ENCODE measurements at regions not wholly inside any gene's neighbourhood (a gene's known extent, or its start where the extent isn't known, plus 50 kb on each side); places are given as distances from the start of the nearest gene placed in this dataset.

DNA sequence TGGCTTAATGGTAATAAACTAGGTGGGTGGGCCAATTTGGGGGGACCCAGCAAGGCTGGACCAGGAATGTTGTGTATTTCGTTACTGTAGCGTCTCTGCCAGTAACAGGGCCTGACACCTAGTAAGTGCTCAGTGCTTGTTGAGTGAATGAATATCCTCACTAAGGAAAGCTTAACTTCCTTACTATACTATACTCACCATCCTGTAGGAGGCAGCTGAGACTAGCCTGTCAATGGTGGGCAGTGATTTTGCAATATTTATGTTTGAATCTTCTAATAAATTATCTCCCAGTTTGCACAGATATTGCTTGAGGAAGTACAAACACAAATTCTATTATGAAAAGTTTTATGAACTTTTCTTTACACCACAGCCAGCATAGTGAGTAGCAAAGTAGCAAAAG, 370.7 kb upstream of the SYT4 start:
- no peak overlapping the region for H3K4me3 ChIP-seq (ENCODE audit: control extremely low read depth in 1 of 5, extremely low read depth in 1 of 5, insufficient read depth in 1 of 5, low read depth in 2 of 5, low read length in 4 of 5)
- no peak overlapping the region for H3K4me3 Mint-ChIP-seq
- TF ChIP-seq, protein P1, sequence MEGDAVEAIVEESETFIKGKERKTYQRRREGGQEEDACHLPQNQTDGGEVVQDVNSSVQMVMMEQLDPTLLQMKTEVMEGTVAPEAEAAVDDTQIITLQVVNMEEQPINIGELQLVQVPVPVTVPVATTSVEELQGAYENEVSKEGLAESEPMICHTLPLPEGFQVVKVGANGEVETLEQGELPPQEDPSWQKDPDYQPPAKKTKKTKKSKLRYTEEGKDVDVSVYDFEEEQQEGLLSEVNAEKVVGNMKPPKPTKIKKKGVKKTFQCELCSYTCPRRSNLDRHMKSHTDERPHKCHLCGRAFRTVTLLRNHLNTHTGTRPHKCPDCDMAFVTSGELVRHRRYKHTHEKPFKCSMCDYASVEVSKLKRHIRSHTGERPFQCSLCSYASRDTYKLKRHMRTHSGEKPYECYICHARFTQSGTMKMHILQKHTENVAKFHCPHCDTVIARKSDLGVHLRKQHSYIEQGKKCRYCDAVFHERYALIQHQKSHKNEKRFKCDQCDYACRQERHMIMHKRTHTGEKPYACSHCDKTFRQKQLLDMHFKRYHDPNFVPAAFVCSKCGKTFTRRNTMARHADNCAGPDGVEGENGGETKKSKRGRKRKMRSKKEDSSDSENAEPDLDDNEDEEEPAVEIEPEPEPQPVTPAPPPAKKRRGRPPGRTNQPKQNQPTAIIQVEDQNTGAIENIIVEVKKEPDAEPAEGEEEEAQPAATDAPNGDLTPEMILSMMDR (IDR thresholded peaks at IDR 0.05) = no peak
- no peaks in the 10 kb centered on the region for H3K79me2 ChIP-seq (ENCODE audit: control insufficient read depth, insufficient read depth, low read length)
- no peaks in the 10 kb centered on the region for H3K27me3 ChIP-seq (replicated peaks in 1 of 4; ENCODE audit: control extremely low read depth in 1 of 4, control insufficient read depth in 3 of 4, insufficient read depth in 4 of 4, low read length in 3 of 4)
- H4K20me1 ChIP-seq (ENCODE audit: control insufficient read depth, insufficient read depth, low read length, poor library complexity, severe bottlenecking) = no peaks in the 10 kb centered on the region
- no peaks in the 10 kb centered on the region for H3K36me3 ChIP-seq (replicated peaks in 1 of 2; ENCODE audit: control extremely low read depth in 1 of 2, control insufficient read depth in 1 of 2, extremely low read depth in 1 of 2, insufficient read depth in 2 of 2, low read length in 1 of 2)
- H3K4me1 ChIP-seq (ENCODE audit: control insufficient read depth in 2 of 2, insufficient read depth in 2 of 2, low read length in 2 of 2) = no peaks in the 10 kb centered on the region
- no CpG with 5 or more reads among the region's 2 CpGs for WGBS (ENCODE audit: insufficient coverage)
- no peak overlapping the region for H3K9ac ChIP-seq (ENCODE audit: low read length)
- no peak overlapping the region for H3K27ac ChIP-seq (ENCODE audit: low read length in 2 of 2)
- ChIA-PET CTCF (no interaction called here), POLR2A (no interaction called here)
- DNase-seq (no peak), ATAC-seq (ENCODE audit: low read depth) (no peak)
- no peaks in the 10 kb centered on the region for H3K9me3 ChIP-seq (ENCODE audit: control extremely low read depth in 1 of 3, control insufficient read depth in 2 of 3, insufficient read depth in 1 of 3, low read length in 2 of 3)
- H3K27me3 Mint-ChIP-seq = no peaks in the 10 kb centered on the region
- intact Hi-C loops (cut with micrococcal nuclease) = no loop called here
- H2AFZ ChIP-seq (ENCODE audit: insufficient read depth, low read depth, low read length, poor library complexity, severe bottlenecking) = no peak overlapping the region
- no peaks in the 10 kb centered on the region for H3K4me1 Mint-ChIP-seq
- no peak overlapping the region for H3K27ac Mint-ChIP-seq
- no peak overlapping the region for H3K4me2 ChIP-seq (replicated peaks; ENCODE audit: low read depth, low read length, poor library complexity, severe bottlenecking)
- H3K9me3 Mint-ChIP-seq (ENCODE audit: insufficient read depth) = no peaks in the 10 kb centered on the region

DNA sequence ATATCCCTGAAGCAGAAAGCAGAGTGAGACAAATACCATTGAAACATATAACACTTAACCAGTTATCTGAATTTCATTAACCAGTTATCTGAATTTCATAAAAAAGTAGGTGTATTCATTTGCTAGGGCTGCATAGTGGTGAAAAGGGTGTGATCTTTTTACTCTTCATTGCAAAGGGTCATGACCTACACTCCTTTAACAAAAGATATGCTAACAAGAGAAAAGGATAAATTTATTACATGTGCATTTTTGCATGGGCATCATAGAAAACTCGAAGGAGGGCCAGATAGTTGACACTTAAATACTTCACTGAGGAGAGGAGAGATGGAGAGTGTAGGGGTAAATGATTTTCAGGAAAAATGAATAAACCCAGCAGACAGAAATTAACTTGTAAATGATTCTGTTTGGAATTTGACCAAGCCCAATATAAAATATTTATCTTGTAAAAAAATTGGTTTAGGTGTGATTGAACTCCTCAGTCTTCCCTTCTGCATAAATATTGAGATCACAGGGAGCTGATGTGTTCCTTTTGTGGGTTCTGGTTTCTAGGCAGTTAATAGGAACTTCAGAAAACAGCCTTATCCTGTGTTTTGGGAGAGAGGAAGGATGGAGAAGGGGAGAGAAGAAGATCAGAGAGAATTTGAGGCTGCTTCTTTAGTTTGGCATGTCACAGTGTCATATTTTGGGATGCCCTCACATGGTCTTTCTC, 372.5 kb upstream of the SYT4 start:
- DNase-seq = no peak
- H3K27me3 Mint-ChIP-seq = no peaks in the 10 kb centered on the region
- Histone ChIP-seq H3K9me3 (ENCODE audit: control extremely low read depth in 1 of 3, control insufficient read depth in 2 of 3, insufficient read depth in 1 of 3, low read length in 2 of 3) (no peaks in the 10 kb centered on the region), H4K20me1 (ENCODE audit: control insufficient read depth, insufficient read depth, low read length, poor library complexity, severe bottlenecking) (no peaks in the 10 kb centered on the region), H3K27ac (ENCODE audit: low read length in 2 of 2) (no peak overlapping the region), H3K79me2 (ENCODE audit: control insufficient read depth, insufficient read depth, low read length) (no peaks in the 10 kb centered on the region), H2AFZ (ENCODE audit: insufficient read depth, low read depth, low read length, poor library complexity, severe bottlenecking) (no peak overlapping the region), H3K36me3 (replicated peaks in 1 of 2; ENCODE audit: control extremely low read depth in 1 of 2, control insufficient read depth in 1 of 2, extremely low read depth in 1 of 2, insufficient read depth in 2 of 2, low read length in 1 of 2) (no peaks in the 10 kb centered on the region), H3K9ac (ENCODE audit: low read length) (no peak overlapping the region), H3K4me3 (ENCODE audit: control extremely low read depth in 1 of 5, extremely low read depth in 1 of 5, insufficient read depth in 1 of 5, low read depth in 2 of 5, low read length in 4 of 5) (no peak overlapping the region), H3K4me1 (ENCODE audit: control insufficient read depth in 2 of 2, insufficient read depth in 2 of 2, low read length in 2 of 2) (no peaks in the 10 kb centered on the region), H3K27me3 (replicated peaks in 1 of 4; ENCODE audit: control extremely low read depth in 1 of 4, control insufficient read depth in 3 of 4, insufficient read depth in 4 of 4, low read length in 3 of 4) (no peaks in the 10 kb centered on the region), H3K4me2 (replicated peaks; ENCODE audit: low read depth, low read length, poor library complexity, severe bottlenecking) (no peak overlapping the region)
- intact Hi-C loops (cut with micrococcal nuclease) = no loop called here
- ChIA-PET POLR2A (no interaction called here), CTCF (no interaction called here)
- no peak for ATAC-seq (ENCODE audit: low read depth)
- no peaks in the 10 kb centered on the region for H3K4me1 Mint-ChIP-seq
- no peak overlapping the region for H3K4me3 Mint-ChIP-seq
- TF ChIP-seq, protein P1 (IDR thresholded peaks at IDR 0.05) = no peak
- TF ChIP-seq EZH2 (IDR thresholded peaks at IDR 0.05; ENCODE audit: borderline replicate concordance, insufficient read depth, low read depth, low read length, poor library complexity, severe bottlenecking) = no peak
- no peak overlapping the region for H3K27ac Mint-ChIP-seq
- H3K9me3 Mint-ChIP-seq (ENCODE audit: insufficient read depth) = no peaks in the 10 kb centered on the region
- WGBS (ENCODE audit: insufficient coverage) = no CpG with 5 or more reads among the region's 1 CpG

Data from B cell (primary cell).